Tibial nerve (tissue), 4 donors: ENCODE measurements at regions not wholly inside any gene's neighbourhood (a gene's known extent, or its start where the extent isn't known, plus 50 kb on each side); places are given as distances from the start of the nearest gene placed in this dataset.

ENCODE experiments used
- EP300 ChIP-seq, 2 donors: sonication (generic); formaldehyde crosslinking; IDR thresholded peaks; one replicate each; pipeline ENCODE4 v1.6.1; 2017; ENCODE audit warnings: antibody characterized with exemption in 2 of 2, mild to moderate bottlenecking in 1 of 2
- POLR2A ChIP-seq, 2 donors: fragments of 450-650 bp; IDR thresholded peaks; one replicate each; pipeline ENCODE4 v1.6.1; 2017; ENCODE audit warnings: antibody characterized with exemption in 2 of 2, mild to moderate bottlenecking in 2 of 2, moderate library complexity in 2 of 2
- TF ChIP-seq, protein P1 (sequence below), 5 experiments: fragments of 200-600 bp in 3 of 5; fragments of 450-650 bp in 2 of 5; sonication (generic) in 3 of 5; IDR thresholded peaks; one replicate each; pipeline ENCODE4 v1.5.1; 2016 to 2019; ENCODE audit warnings: antibody characterized with exemption in 5 of 5, mild to moderate bottlenecking in 3 of 5, moderate library complexity in 2 of 5

DNA sequence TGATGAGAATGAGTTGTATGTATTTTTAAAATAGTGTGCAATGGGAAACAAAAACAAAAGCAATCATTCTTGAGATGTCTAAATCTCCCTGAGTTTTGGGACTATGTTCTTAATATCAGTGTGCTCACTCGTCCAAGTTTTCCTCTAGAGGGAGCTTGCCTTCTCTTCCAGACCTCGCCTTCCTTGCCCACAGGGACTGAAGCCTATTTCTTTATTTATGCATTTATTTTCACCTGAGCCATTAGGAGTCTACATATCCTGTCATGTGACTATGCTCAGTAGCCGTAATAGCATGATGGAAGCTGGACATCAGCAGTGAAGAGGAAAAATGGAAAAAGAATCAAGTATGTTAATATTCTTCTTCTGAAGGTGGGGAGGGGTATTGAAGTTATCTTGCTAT, 131.2 kb downstream of the SH3BGRL2 start:
- TF ChIP-seq POLR2A (IDR thresholded peaks at IDR 0.05) (no peak), EP300 (IDR thresholded peaks at IDR 0.05) (no peak)
- TF ChIP-seq, protein P1, sequence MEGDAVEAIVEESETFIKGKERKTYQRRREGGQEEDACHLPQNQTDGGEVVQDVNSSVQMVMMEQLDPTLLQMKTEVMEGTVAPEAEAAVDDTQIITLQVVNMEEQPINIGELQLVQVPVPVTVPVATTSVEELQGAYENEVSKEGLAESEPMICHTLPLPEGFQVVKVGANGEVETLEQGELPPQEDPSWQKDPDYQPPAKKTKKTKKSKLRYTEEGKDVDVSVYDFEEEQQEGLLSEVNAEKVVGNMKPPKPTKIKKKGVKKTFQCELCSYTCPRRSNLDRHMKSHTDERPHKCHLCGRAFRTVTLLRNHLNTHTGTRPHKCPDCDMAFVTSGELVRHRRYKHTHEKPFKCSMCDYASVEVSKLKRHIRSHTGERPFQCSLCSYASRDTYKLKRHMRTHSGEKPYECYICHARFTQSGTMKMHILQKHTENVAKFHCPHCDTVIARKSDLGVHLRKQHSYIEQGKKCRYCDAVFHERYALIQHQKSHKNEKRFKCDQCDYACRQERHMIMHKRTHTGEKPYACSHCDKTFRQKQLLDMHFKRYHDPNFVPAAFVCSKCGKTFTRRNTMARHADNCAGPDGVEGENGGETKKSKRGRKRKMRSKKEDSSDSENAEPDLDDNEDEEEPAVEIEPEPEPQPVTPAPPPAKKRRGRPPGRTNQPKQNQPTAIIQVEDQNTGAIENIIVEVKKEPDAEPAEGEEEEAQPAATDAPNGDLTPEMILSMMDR (IDR thresholded peaks at IDR 0.05), result no peak
